HG02623 (cell line): ENCODE measurements at regions not wholly inside any gene's neighbourhood (a gene's known extent, or its start where the extent isn't known, plus 50 kb on each side); places are given as distances from the start of the nearest gene placed in this dataset.

Source experiments
- ATAC-seq: cut with Tn5 transposase; IDR thresholded peaks from one replicate; pipeline ENCODE4 v1.9.1; 2021; ENCODE audit warnings: moderate library complexity; ENCODE audit not compliant: unreplicated experiment

- ATAC-seq: no peak
Measured at GRCh38 chr12:115407036-115407435, 723.1 kb upstream of the TBX3 start.

GRCh38 chr12:115405471-115405860 lies 721.5 kb upstream of the TBX3 start:
- no peak for ATAC-seq

GRCh38 chr12:115404761-115405470 lies 720.9 kb upstream of the TBX3 start:
- no peak for ATAC-seq

- no peak for ATAC-seq
Measured at GRCh38 chr12:115403689-115404088, 719.7 kb upstream of the TBX3 start.

- no peak for ATAC-seq
Measured at GRCh38 chr12:115403253-115403652, 719.3 kb upstream of the TBX3 start.

GRCh38 chr12:115402443-115403180 lies 718.6 kb upstream of the TBX3 start:
- no peak for ATAC-seq

- ATAC-seq: no peak
Measured at GRCh38 chr12:115401761-115402160, 717.8 kb upstream of the TBX3 start.

GRCh38 chr12:115400011-115400410 lies 716.0 kb upstream of the TBX3 start:
- no peak for ATAC-seq

GRCh38 chr12:115398311-115398781 lies 714.4 kb upstream of the TBX3 start:
- no peak for ATAC-seq

- ATAC-seq: no peak
Measured at GRCh38 chr12:115396567-115396966, 712.6 kb upstream of the TBX3 start.

- ATAC-seq: no peak
Measured at GRCh38 chr12:115394496-115395220, 710.7 kb upstream of the TBX3 start.

GRCh38 chr12:115388139-115388538 lies 704.2 kb upstream of the TBX3 start:
- ATAC-seq: no peak

GRCh38 chr12:115387467-115387901 lies 703.5 kb upstream of the TBX3 start:
- no peak for ATAC-seq

- no peak for ATAC-seq
Measured at GRCh38 chr12:115386946-115387345, 703.0 kb upstream of the TBX3 start.

GRCh38 chr12:115385141-115385540 lies 701.2 kb upstream of the TBX3 start:
- no peak for ATAC-seq

- no peak for ATAC-seq
Measured at GRCh38 chr12:115384391-115384790, 700.4 kb upstream of the TBX3 start.

- ATAC-seq: no peak
Measured at GRCh38 chr12:115383668-115384067, 699.7 kb upstream of the TBX3 start.

- no peak for ATAC-seq
Measured at GRCh38 chr12:115382681-115383080, 698.7 kb upstream of the TBX3 start.

GRCh38 chr12:115380546-115381120 lies 696.7 kb upstream of the TBX3 start:
- ATAC-seq: no peak

GRCh38 chr12:115378291-115378690 lies 694.3 kb upstream of the TBX3 start:
- ATAC-seq: no peak

- ATAC-seq: no peak
Measured at GRCh38 chr12:115377779-115378178, 693.8 kb upstream of the TBX3 start.
